Transverse colon (tissue), 4 donors: ENCODE measurements at regions not wholly inside any gene's neighbourhood (a gene's known extent, or its start where the extent isn't known, plus 50 kb on each side); places are given as distances from the start of the nearest gene placed in this dataset.

Experiments used
- CTCF ChIP-seq, 5 experiments: fragments of 200-600 bp in 3 of 5; fragments of 450-650 bp in 2 of 5; sonication (generic) in 3 of 5; IDR thresholded peaks; 1 replicate in 2 of 5; 2 replicates in 3 of 5; pipeline ENCODE4 v1.5.1; 2016 to 2017; ENCODE audit warnings: antibody characterized with exemption in 5 of 5, inconsistent platforms in 3 of 5, mild to moderate bottlenecking in 2 of 5, moderate library complexity in 1 of 5
- EP300 ChIP-seq: sonication (generic); formaldehyde crosslinking; IDR thresholded peaks from one replicate; pipeline ENCODE4 v1.6.1; 2017; ENCODE audit warnings: antibody characterized with exemption, low read depth
- POLR2A ChIP-seq: fragments of 450-650 bp; IDR thresholded peaks from one replicate; pipeline ENCODE4 v1.6.1; 2016; ENCODE audit warnings: antibody characterized with exemption, mild to moderate bottlenecking, moderate library complexity
- POLR2AphosphoS5 ChIP-seq, 3 donors: sonication (generic); formaldehyde crosslinking; IDR thresholded peaks; one replicate each; pipeline ENCODE4 v1.6.1; 2016; ENCODE audit warnings: antibody characterized with exemption in 3 of 3

- TF ChIP-seq EP300: no peak
- no peak for TF ChIP-seq CTCF (IDR thresholded peaks at IDR 0.05)
- TF ChIP-seq POLR2A: no peak
- no peak for TF ChIP-seq POLR2AphosphoS5 (IDR thresholded peaks at IDR 0.05)
Observed at GRCh38 chr2:223311889-223312680, 260.1 kb downstream of the KCNE4 start.
